ENCODE measurements at regions not wholly inside any gene's neighbourhood (a gene's known extent, or its start where the extent isn't known, plus 50 kb on each side); places are given as distances from the start of the nearest gene placed in this dataset.

- TF ChIP-seq FOS (IDR thresholded peaks at IDR 0.05; ENCODE audit: low read depth, low read length), result no peak
- no peak for TF ChIP-seq MAFK (IDR thresholded peaks at IDR 0.05; ENCODE audit: low read depth, low read length)
- peak; percentile 84 for TF ChIP-seq CTCF (conservative IDR thresholded peaks at IDR 0.05; ENCODE audit: low read depth, low read length)
- no peak for TF ChIP-seq USF2 (IDR thresholded peaks at IDR 0.05; ENCODE audit: low read depth, low read length)
- no peak for TF ChIP-seq NFE2L2 (IDR thresholded peaks at IDR 0.05; ENCODE audit: low read depth, low read length)
- 0 out of 2 replicates have a peak, but pooled peaks have one; percentile 42 for TF ChIP-seq POLR2A (IDR thresholded peaks at IDR 0.05; ENCODE audit: low read depth, low read length)
- peak; percentile 89 for TF ChIP-seq RAD21 (IDR thresholded peaks at IDR 0.05; ENCODE audit: low read length)
- no peak for TF ChIP-seq BHLHE40 (IDR thresholded peaks at IDR 0.05; ENCODE audit: low read depth, low read length)
- peak; percentile 78 for TF ChIP-seq SMC3 (IDR thresholded peaks at IDR 0.05; ENCODE audit: low read depth, low read length)
- TF ChIP-seq RFX5 (IDR thresholded peaks at IDR 0.05; ENCODE audit: low read depth, low read length), result no peak
- no peak for TF ChIP-seq CHD1 (IDR thresholded peaks at IDR 0.05; ENCODE audit: low read depth, low read length)
- TF ChIP-seq CEBPB (IDR thresholded peaks at IDR 0.05; ENCODE audit: low read depth, low read length), result no peak
Measured at GRCh38 chr14:71720978-71721624, 211.1 kb upstream of the RGS6 start.
